GM21390 (cell line): ENCODE measurements at regions not wholly inside any gene's neighbourhood (a gene's known extent, or its start where the extent isn't known, plus 50 kb on each side); places are given as distances from the start of the nearest gene placed in this dataset.
"Not testable (repeated sequence)": the region's sequence is repeated elsewhere in the genome, so short reads cannot be mapped to it uniquely, and the experiment has no call there.

Source experiments
- ATAC-seq: cut with Tn5 transposase; IDR thresholded peaks from one replicate; pipeline ENCODE4 v1.9.1; 2021; ENCODE audit not compliant: unreplicated experiment

GRCh38 chr20:56920041-56920440 lies 290.9 kb downstream of the TFAP2C start:
- not testable (repeated sequence) for ATAC-seq

DNA sequence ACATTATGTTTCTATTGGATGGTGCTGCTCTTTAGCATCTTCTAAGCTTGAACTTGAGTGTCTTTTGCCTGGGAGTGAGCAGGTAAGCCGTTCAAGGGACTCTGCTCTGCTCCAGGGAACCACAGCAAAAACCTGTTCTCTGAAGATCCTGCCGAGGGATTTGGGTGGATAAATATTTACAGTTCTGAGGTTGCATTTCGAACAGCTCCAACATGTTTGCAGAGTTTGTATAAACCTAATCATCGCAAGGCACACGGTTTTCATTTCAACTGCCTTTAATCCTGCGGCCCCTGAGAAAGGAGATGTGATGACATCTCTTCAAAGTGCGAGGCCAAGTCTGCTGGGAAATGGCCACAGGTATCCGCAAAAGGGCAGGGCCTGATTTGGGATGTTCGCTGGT lies 293.4 kb downstream of the TFAP2C start:
- ATAC-seq: no peak

DNA sequence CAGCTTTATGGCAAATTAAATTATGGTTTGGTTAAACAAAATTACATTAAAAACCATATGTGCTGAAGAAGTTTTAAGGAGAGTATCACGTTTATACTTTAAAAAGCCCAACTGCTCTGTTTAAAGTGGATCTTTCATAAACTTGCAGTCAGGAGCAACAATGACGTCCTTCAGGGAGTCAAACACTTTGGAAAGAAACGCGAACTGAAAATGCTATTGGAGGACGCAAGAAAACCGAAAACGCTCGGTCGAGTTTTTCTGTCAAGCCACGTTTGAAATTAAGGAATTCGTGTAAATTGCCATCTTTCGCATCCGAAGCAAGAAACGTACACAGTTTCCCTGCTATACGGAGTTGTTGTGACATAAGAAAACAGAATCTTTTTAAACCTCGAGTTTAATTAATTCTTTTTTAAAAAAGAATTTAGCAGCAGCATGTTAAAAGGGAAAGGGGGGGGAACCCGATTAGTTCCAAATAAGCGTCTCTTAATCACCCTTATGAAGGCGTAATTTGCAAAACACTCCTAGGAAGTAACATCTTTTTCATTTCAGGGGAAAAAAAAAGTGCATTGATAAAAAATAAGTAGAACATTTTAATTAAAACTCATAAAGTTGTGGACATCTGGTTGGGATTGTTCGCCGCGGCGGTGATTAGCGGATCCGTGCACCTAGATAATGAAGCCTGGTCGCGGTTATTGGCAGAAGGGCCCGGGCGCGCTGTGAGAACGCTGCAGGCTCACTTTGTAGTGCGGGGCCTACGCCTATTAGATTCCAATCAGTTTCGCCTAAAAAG lies 295.4 kb downstream of the TFAP2C start:
- no peak for ATAC-seq

DNA sequence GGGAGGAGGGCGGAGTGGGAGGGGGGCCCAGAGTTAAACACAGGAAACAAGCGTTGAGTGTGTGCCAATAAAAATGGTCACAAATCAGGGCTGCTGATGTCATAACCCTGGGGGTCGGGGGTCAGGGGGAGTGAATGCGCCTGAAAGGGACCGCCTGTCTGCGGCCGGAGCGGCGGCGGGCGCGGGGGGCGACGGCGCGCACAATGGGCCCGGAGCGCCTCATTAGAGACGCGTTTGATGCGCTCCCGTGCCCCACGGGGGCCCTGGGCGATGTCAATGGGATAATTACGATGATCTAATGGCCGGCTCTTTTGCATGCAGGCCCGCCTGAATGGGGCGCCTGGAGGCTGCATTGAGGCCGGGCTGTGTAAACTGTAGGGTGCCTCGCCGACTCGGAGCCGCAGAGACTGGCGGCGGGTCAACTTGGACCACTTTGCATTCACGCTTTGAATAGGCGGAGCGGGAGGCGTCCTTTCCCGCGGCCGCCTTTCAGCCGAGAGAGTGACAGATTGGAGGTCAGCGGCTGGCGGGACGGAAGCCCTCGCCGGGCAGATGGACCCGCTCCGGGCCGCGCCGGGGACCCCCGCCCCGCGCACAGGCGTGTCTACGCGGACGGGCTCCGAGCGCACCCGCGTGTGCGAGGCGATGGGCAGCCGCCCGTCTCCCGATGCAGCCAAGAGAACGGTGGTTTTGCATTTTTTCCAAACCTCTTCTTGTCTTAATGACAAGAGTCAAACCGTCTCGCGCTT lies 296.1 kb downstream of the TFAP2C start:
- ATAC-seq: no peak

GRCh38 chr20:56925831-56926170 lies 296.7 kb downstream of the TFAP2C start:
- no peak for ATAC-seq

- ATAC-seq: no peak
Measured at GRCh38 chr20:56926501-56926900, 297.4 kb downstream of the TFAP2C start.

DNA sequence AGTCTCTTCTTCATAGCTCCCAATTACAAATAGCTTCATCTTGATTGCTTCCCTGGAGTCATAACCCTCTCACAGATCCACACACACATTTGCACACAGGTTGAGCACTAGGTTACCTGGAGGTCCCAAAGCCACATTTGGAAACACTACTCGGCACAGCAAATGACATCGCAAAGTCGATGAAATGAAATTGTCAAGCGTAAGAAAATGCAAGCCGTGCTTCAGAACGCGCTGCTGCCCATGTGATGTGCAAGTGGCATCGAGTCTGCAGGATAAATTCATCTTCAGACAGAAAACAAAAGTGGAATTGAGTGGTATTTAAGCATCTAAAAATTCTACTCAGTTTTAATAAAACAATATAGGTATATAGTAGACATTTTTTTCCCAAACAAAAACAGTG lies 298.0 kb downstream of the TFAP2C start:
- no peak for ATAC-seq

- ATAC-seq: no peak
Measured at GRCh38 chr20:56928007-56928406, 298.9 kb downstream of the TFAP2C start.

GRCh38 chr20:56929606-56930005 lies 300.5 kb downstream of the TFAP2C start:
- ATAC-seq: no peak

DNA sequence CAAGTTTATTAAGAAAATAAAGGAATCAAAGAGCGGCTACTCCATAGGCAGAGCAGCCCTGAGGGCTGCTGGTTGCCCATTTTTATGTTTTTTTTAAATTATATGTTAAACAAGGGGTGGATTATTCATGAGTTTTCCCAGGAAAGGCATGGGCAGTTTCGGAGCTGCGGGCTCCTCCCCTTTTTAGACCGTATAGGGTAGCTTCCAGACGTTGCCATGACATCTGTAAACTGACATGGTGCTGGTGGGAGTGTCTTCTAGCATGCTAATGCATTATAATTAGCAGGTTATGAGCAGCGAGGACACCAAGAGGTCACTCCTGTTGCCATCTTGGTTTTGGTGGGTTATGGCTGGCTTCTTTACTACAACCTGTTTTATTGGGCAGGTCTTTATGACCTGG lies 301.8 kb downstream of the TFAP2C start:
- no peak for ATAC-seq

DNA sequence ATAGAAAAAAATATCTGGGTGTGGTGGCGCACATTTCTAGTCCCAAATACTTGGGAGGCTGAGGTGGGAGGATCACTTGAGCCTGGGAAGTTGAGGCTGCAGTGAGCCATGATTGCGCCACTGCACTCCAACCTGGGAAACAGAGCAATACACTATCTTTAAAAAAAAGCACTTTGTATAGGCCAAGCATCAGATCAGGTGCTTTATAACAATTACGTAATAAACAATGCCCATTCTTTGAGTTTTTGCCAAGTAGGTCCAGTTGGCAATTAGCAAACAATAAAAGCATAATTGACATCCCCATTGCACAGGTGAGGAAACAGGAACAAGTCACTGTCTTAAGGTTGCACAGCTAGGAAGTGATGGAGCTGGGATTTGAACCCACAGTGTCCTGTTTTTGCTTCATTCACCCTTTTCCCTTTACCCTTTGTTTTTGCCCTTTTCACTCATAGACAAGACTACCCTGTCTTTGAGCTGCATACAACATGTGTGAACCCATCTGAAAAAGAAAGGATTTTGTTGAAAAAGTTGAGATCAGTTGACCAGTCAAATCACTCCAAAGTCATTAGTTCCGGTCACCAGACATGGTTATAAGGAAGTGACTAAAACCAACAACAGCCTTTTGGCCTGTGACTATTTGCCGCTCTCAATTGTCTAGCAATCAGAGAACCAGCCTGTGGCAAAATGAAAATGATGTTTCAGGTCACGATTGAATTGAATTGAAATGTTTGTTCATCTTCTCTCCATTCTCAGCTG lies 303.6 kb downstream of the TFAP2C start:
- ATAC-seq: no peak

- ATAC-seq: no peak
Measured at GRCh38 chr20:56933331-56933698, 304.2 kb downstream of the TFAP2C start.

DNA sequence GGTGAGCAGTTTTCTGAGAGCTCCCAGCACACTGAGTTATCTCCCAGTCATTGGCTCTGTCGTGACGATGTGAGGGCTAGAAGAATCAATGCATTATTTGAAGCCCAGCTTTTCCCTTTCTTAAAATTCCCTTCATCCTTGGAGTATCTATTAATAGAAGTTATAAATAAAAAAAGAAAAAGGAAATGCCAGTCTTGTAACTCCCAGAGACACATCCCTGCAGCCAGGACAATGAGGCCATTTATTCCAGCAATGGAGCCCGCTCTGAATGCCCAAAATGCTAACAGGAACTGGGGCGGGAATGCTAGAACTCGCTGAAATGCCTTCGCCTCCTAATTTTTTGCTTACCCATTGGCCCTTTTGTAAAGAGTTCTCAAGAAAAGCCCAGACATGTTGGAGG lies 305.8 kb downstream of the TFAP2C start:
- no peak for ATAC-seq

- ATAC-seq: no peak
Measured at GRCh38 chr20:56940466-56940865, 311.4 kb downstream of the TFAP2C start.

DNA sequence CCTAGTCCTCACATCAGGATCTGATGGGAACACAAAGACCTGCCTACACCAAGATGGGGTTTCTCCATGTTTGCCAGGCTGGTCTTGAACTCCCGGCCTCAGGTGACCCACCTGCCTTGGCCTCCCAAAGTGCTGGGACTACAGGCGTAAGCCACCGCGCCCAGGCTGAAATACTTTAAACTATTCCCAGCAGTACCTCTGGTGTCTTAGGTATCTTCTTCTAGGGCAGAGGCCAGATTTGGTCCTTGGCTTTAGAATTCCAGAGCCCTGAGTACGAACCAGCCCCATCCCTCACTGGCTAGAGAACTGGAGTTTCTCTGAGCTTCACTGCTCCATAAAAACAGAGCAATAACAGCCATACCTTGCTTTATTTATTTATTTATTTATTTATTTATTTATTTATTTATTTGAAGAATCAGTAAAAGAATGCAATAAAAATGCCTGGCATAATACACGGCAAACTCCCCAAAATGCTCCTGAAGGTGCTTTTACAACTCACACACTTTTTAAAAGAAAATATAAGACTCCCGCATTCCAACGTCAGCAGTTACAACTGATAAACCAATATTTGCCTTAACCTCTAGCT lies 312.1 kb downstream of the TFAP2C start:
- no peak for ATAC-seq

GRCh38 chr20:56943946-56944945 lies 315.1 kb downstream of the TFAP2C start:
- no peak for ATAC-seq

GRCh38 chr20:56945057-56945456 lies 316.0 kb downstream of the TFAP2C start:
- no peak for ATAC-seq

DNA sequence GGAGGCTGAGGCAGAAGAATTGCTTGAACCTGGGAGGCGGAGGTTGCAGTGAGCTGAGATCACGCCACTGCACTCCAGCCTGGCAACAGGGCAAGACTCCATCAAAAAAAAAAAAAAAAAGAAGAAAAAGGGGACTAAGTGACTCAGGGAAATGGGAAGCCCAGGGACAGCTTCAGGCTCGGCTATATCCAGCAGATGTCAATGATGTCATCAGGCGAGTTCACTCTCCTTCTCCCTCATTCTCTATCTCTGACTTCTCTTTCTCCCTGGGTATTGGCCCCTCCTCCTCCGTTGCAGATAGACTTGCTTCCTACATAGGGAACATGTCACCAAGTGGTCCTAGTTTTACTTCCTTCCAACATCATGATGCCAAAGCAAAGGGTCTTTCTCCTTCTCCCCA lies 316.8 kb downstream of the TFAP2C start:
- ATAC-seq: no peak

- no peak for ATAC-seq
Measured at GRCh38 chr20:56949318-56949717, 317.1 kb downstream of the BMP7 start.
